VCaP (cell line): ENCODE measurements at regions not wholly inside any gene's neighbourhood (a gene's known extent, or its start where the extent isn't known, plus 50 kb on each side); places are given as distances from the start of the nearest gene placed in this dataset.

Source experiments
- H3K27ac ChIP-seq: fragments of 450-650 bp; 2 replicates; pipeline ENCODE4 v1.5.1; 2017
- TF ChIP-seq, protein P1 (sequence below): fragments of 450-650 bp; conservative IDR thresholded peaks from 2 replicates; pipeline ENCODE4 v1.5.1; 2017; ENCODE audit warnings: mild to moderate bottlenecking, moderate library complexity

DNA sequence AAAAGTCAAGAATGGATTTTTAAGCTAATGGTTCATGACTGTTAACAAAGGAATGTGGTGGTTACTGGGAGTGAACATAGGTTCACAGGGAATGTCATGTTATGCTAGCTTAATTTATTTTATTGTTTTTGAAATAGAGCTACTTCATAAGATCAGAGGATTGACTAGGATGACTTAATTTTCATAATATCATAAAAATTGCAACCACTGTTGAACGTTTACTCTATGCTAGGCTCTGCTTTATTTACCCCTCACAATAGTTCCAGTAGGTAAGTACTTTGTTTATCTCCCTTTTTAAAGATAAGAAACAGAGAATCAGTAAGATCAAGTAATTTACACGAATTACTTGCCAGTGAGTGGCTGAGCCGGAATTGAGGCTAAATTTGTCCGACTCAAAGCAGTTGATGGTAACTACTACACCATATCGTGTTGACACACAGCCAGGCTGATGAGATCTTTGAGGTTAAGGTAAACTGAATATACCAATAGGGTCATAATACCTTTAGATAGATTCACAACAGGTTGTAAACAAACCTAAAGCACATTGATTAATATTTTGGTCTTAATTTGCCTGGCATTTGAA lies 194.6 kb upstream of the CITED2 start:
- H3K27ac ChIP-seq = no peak overlapping the region
- TF ChIP-seq, protein P1, sequence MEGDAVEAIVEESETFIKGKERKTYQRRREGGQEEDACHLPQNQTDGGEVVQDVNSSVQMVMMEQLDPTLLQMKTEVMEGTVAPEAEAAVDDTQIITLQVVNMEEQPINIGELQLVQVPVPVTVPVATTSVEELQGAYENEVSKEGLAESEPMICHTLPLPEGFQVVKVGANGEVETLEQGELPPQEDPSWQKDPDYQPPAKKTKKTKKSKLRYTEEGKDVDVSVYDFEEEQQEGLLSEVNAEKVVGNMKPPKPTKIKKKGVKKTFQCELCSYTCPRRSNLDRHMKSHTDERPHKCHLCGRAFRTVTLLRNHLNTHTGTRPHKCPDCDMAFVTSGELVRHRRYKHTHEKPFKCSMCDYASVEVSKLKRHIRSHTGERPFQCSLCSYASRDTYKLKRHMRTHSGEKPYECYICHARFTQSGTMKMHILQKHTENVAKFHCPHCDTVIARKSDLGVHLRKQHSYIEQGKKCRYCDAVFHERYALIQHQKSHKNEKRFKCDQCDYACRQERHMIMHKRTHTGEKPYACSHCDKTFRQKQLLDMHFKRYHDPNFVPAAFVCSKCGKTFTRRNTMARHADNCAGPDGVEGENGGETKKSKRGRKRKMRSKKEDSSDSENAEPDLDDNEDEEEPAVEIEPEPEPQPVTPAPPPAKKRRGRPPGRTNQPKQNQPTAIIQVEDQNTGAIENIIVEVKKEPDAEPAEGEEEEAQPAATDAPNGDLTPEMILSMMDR = no peak

- no peak overlapping the region for H3K27ac ChIP-seq
- TF ChIP-seq, protein P1 = no peak
These were observed 193.9 kb upstream of the CITED2 start for GRCh38 chr6:139568151-139568955.

DNA sequence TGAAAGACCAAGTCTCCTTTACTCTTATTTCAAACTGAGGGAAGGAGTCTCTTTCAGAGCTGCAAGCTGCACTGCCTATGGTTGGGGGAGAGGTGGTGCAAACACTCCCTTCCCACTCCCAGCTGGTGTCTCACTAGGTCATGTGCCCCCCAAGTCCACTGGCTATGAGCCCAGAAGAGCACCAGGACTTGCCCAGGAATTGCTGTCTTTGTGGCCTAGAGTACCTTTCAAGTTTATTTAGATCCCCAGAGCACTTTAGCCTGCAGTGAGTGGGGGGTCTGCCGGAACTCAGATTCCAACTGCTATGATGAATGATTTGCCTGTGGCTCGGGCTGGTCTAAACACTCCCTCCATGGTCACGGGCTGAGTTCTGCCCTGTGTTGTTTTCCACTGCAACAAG lies 192.6 kb upstream of the CITED2 start:
- TF ChIP-seq, protein P1 = no peak
- no peak overlapping the region for H3K27ac ChIP-seq

DNA sequence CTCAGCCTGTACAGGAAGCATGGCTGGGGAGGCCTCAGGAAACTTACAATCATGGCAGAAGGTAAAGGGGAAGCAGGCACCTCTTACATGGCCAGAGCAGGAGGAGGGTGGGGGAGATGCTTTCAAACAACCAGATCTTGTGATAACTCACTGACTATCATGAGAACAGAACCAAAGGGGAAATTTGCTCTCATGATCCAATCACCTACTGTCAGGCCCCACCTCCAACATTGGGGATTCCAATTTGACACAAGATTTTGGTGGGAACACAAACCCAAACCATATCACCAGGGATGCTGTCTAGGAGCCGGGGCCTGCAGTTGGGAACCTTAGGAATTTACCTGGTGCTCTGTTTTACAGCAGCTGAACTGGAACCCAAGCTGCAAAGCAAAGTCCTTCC lies 191.1 kb upstream of the CITED2 start:
- TF ChIP-seq, protein P1 = no peak

GRCh38 chr6:139557547-139557946 lies 183.1 kb upstream of the CITED2 start:
- TF ChIP-seq, protein P1 = no peak
- no peak overlapping the region for H3K27ac ChIP-seq

More for the DNA sequence above, 191.1 kb upstream of the CITED2 start:
- no peak overlapping the region for H3K27ac ChIP-seq

DNA sequence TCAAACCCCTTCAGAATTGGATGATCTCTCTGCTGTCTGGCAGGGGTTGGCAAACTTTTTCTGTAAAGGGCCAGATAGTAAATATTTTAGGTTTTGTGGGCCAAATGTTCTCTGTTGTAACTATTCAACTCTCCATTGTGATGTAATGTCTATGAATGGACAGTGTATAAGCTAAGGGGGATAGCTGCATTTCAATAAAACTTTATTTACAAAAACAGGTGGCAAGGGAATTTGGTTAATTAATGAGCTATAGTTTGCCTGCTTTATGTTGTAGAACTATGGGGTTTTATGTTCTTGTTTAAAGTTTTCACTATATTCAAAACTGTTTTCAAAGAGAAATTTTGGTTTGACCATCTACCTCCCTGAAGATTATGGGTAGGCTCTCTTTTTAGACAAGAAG lies 182.1 kb upstream of the CITED2 start:
- no peak overlapping the region for H3K27ac ChIP-seq
- TF ChIP-seq, protein P1 = no peak

DNA sequence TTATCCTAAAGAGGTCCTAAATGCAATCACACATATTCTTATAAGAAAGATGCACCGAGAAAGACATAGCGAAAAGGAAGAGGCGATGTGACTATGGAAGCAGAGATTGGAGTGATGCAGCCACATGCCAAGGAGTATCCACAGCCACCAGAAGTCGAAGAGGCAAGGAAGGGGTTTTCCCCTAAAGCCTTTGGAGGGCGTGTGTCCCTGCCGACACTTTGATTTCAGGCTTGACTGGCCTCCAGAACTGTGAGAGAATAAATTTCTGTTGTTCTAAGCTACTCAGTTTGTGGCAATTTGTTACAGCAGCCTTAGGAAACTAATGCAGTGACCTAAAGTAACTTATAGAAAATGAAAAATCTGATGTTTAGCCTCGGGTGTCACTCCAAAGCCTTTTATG lies 179.5 kb upstream of the CITED2 start:
- TF ChIP-seq, protein P1 = no peak
- H3K27ac ChIP-seq = no peak overlapping the region
